Thoracic aorta (tissue), 2 donors: ENCODE measurements at regions not wholly inside any gene's neighbourhood (a gene's known extent, or its start where the extent isn't known, plus 50 kb on each side); places are given as distances from the start of the nearest gene placed in this dataset.

Experiments used
- ATAC-seq: fragments of 150-250 bp; one replicate; pipeline ENCODE4 v1.8.0; 2017; ENCODE audit warnings: low read depth; ENCODE audit not compliant: insufficient number of reproducible peaks, low FRiP score
- DNase-seq: peaks from one replicate; pipeline ENCODE4 v3.0.0-alpha.2; 2020; ENCODE audit warnings: low spot score
- H3K27ac ChIP-seq, 2 donors: fragments of 200-600 bp; sonication (generic); 1 replicate in 1 of 2; 2 replicates in 1 of 2; pipeline ENCODE4 v1.5.1; 2016; ENCODE audit warnings: mild to moderate bottlenecking in 2 of 2, moderate library complexity in 2 of 2
- H3K27me3 ChIP-seq: fragments of 200-600 bp; sonication (generic); replicated peaks from 2 replicates; pipeline ENCODE4 v1.6.0; 2016; ENCODE audit warnings: mild to moderate bottlenecking; ENCODE audit not compliant: insufficient read depth
- H3K36me3 ChIP-seq: fragments of 200-600 bp; sonication (generic); one replicate; pipeline ENCODE4 v1.5.1; 2016
- H3K4me1 ChIP-seq, 2 donors: fragments of 200-600 bp; sonication (generic); 1 replicate in 1 of 2; 2 replicates in 1 of 2; pipeline versions ENCODE4 v1.5.1 to v1.6.0; 2016; ENCODE audit warnings: low read depth in 2 of 2, mild to moderate bottlenecking in 1 of 2; ENCODE audit not compliant: control insufficient read depth in 1 of 2
- H3K4me3 ChIP-seq: fragments of 200-600 bp; sonication (generic); 2 replicates; pipeline ENCODE4 v1.5.1; 2016; ENCODE audit warnings: mild to moderate bottlenecking
- H3K9me3 ChIP-seq: fragments of 200-600 bp; sonication (generic); 2 replicates; pipeline ENCODE4 v1.5.1; 2016
- CTCF ChIP-seq: fragments of 200-600 bp; sonication (generic); IDR thresholded peaks from one replicate; pipeline ENCODE4 v1.5.1; 2019; ENCODE audit warnings: antibody characterized with exemption

GRCh38 chr15:66875588-66876420, 173.8 kb downstream of the SMAD6 start:
- H3K4me3 ChIP-seq: no peak overlapping the region
- no peaks in the 10 kb centered on the region for H3K4me1 ChIP-seq
- no peak for ATAC-seq
- no peaks in the 10 kb centered on the region for H3K36me3 ChIP-seq
- DNase-seq: no peak
- no peak overlapping the region for H3K27ac ChIP-seq
- H3K27me3 ChIP-seq: no peaks in the 10 kb centered on the region
- no peaks in the 10 kb centered on the region for H3K9me3 ChIP-seq
- no peak for TF ChIP-seq CTCF

GRCh38 chr15:66876421-66876730, 174.3 kb downstream of the SMAD6 start:
- no peak for TF ChIP-seq CTCF
- Histone ChIP-seq H3K36me3 (no peaks in the 10 kb centered on the region), H3K27ac (no peak overlapping the region), H3K4me3 (no peak overlapping the region), H3K27me3 (no peaks in the 10 kb centered on the region), H3K4me1 (no peaks in the 10 kb centered on the region), H3K9me3 (no peaks in the 10 kb centered on the region)
- no peak for DNase-seq
- ATAC-seq: no peak

- Histone ChIP-seq H3K27me3 (no peaks in the 10 kb centered on the region), H3K4me3 (no peak overlapping the region), H3K36me3 (no peaks in the 10 kb centered on the region), H3K9me3 (no peaks in the 10 kb centered on the region), H3K27ac (no peak overlapping the region), H3K4me1 (peaks cover 4 to 5% of the 10 kb centered on the region in 2 donors)
- no peak for TF ChIP-seq CTCF
- ATAC-seq: no peak
- no peak for DNase-seq
These were observed 174.9 kb downstream of the SMAD6 start for GRCh38 chr15:66876731-66877476.

DNA sequence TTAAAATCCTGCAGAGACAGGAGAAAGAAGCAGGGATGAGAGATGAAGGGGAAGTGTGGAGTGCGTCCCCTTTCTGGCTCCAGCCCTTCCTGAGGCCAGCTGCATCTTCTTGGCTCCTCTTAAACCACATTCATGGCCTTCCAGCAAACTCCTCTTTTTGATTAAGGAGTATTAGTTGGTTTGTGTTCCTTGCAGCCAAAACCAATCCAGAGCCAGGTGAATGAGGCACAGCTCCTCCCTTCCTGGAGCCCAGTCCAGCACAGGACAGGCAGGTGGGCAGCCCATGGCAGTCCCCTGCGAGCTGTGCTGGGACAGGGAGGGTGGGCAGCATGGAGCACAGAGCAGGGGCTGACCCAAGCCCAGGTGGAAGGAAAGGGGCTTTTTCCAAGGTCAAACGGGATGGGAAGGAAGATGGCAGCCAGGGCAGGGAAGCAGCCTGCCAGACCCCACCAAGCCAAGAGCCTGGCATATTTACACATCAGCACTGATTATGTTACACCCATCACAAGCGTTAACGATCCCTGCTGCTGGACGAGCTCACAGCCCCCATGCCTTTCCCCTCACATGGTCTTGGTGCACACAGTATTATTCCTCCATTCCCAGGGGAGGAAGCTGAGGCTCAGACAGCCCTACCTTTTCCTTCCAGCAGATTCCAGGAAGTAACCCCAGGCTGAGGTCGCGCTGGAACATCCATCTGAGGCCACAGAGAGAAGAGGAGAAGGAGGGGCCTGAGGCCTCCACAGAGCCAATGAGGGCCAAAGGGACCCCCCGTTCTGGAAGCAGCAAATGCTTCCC, 175.6 kb downstream of the SMAD6 start:
- no peak for DNase-seq

More for the DNA sequence above, 175.6 kb downstream of the SMAD6 start:
- no peaks in the 10 kb centered on the region for H3K9me3 ChIP-seq
- H3K27me3 ChIP-seq: no peaks in the 10 kb centered on the region
- no peak overlapping the region for H3K4me3 ChIP-seq
- no peaks in the 10 kb centered on the region for H3K36me3 ChIP-seq
- TF ChIP-seq CTCF: no peak
- H3K27ac ChIP-seq: no peak overlapping the region
- ATAC-seq: no peak
- peaks cover 12% of the 10 kb centered on the region in 2 donors for H3K4me1 ChIP-seq
